IPS-15b (cell line): ENCODE measurements at regions not wholly inside any gene's neighbourhood (a gene's known extent, or its start where the extent isn't known, plus 50 kb on each side); places are given as distances from the start of the nearest gene placed in this dataset.

Experiments used
- H3K27me3 ChIP-seq: one replicate; pipeline ENCODE4 v1.6.1; 2013; ENCODE audit warnings: low read length; ENCODE audit not compliant: control insufficient read depth, insufficient read depth
- H3K36me3 ChIP-seq: one replicate; pipeline ENCODE4 v1.6.1; 2013; ENCODE audit warnings: low read length; ENCODE audit not compliant: control insufficient read depth, insufficient read depth
- H3K4me1 ChIP-seq: one replicate; pipeline ENCODE4 v1.6.1; 2013; ENCODE audit warnings: mild to moderate bottlenecking, low read length; ENCODE audit not compliant: control insufficient read depth, insufficient read depth
- H3K4me3 ChIP-seq: one replicate; pipeline ENCODE4 v1.5.1; 2013; ENCODE audit warnings: low read depth, low read length
- H3K9ac ChIP-seq: one replicate; pipeline ENCODE4 v1.6.1; 2013; ENCODE audit warnings: low read depth, mild to moderate bottlenecking, low read length
- H3K9me3 ChIP-seq: one replicate; pipeline ENCODE4 v1.6.1; 2013; ENCODE audit warnings: mild to moderate bottlenecking, low read length; ENCODE audit not compliant: control insufficient read depth, insufficient read depth

GRCh38 chr6:137365707-137366437, 128.3 kb downstream of the OLIG3 start:
- H3K4me3 ChIP-seq, result no peak overlapping the region
- H3K9ac ChIP-seq, result no peak overlapping the region
- H3K4me1 ChIP-seq, result peaks cover 19% of the 10 kb centered on the region
- H3K9me3 ChIP-seq, result no peaks in the 10 kb centered on the region
- H3K27me3 ChIP-seq, result no peaks in the 10 kb centered on the region
- H3K36me3 ChIP-seq, result no peaks in the 10 kb centered on the region

GRCh38 chr6:137363805-137364138, 130.4 kb downstream of the OLIG3 start:
- no peaks in the 10 kb centered on the region for H3K27me3 ChIP-seq
- H3K4me3 ChIP-seq, result no peak overlapping the region
- no peaks in the 10 kb centered on the region for H3K9me3 ChIP-seq
- H3K4me1 ChIP-seq, result peaks cover 8% of the 10 kb centered on the region
- no peaks in the 10 kb centered on the region for H3K36me3 ChIP-seq
- H3K9ac ChIP-seq, result no peak overlapping the region

GRCh38 chr6:137362878-137363804, 131.1 kb downstream of the OLIG3 start:
- H3K4me3 ChIP-seq, result no peak overlapping the region

GRCh38 chr6:137361701-137362100, 132.5 kb downstream of the OLIG3 start:
- H3K27me3 ChIP-seq, result no peaks in the 10 kb centered on the region
- no peaks in the 10 kb centered on the region for H3K36me3 ChIP-seq
- H3K9ac ChIP-seq, result no peak overlapping the region
- H3K4me1 ChIP-seq, result peaks cover 8% of the 10 kb centered on the region
- H3K4me3 ChIP-seq, result no peak overlapping the region
- H3K9me3 ChIP-seq, result no peaks in the 10 kb centered on the region

More at GRCh38 chr6:137362878-137363804, 131.1 kb downstream of the OLIG3 start:
- H3K9me3 ChIP-seq, result no peaks in the 10 kb centered on the region
- peaks cover 8% of the 10 kb centered on the region for H3K4me1 ChIP-seq
- H3K9ac ChIP-seq, result no peak overlapping the region
- no peaks in the 10 kb centered on the region for H3K36me3 ChIP-seq
- H3K27me3 ChIP-seq, result no peaks in the 10 kb centered on the region

- no peaks in the 10 kb centered on the region for H3K36me3 ChIP-seq
- no peaks in the 10 kb centered on the region for H3K9me3 ChIP-seq
- H3K4me1 ChIP-seq, result no peaks in the 10 kb centered on the region
- H3K27me3 ChIP-seq, result no peaks in the 10 kb centered on the region
- no peak overlapping the region for H3K4me3 ChIP-seq
- no peak overlapping the region for H3K9ac ChIP-seq
Measured at GRCh38 chr6:137358273-137358672, 135.9 kb downstream of the OLIG3 start.

- no peaks in the 10 kb centered on the region for H3K4me1 ChIP-seq
- H3K9me3 ChIP-seq, result no peaks in the 10 kb centered on the region
- no peak overlapping the region for H3K4me3 ChIP-seq
- no peaks in the 10 kb centered on the region for H3K27me3 ChIP-seq
- H3K36me3 ChIP-seq, result no peaks in the 10 kb centered on the region
- no peak overlapping the region for H3K9ac ChIP-seq
Measured at GRCh38 chr6:137357948-137358266, 136.3 kb downstream of the OLIG3 start.

GRCh38 chr6:137357263-137357947, 136.8 kb downstream of the OLIG3 start:
- H3K4me1 ChIP-seq, result no peaks in the 10 kb centered on the region
- H3K36me3 ChIP-seq, result no peaks in the 10 kb centered on the region

GRCh38 chr6:137353842-137354397, 134.7 kb upstream of the IFNGR1 start:
- H3K27me3 ChIP-seq, result peaks cover 2% of the 10 kb centered on the region

More at GRCh38 chr6:137357263-137357947, 136.8 kb downstream of the OLIG3 start:
- no peaks in the 10 kb centered on the region for H3K27me3 ChIP-seq
- H3K9me3 ChIP-seq, result no peaks in the 10 kb centered on the region
- H3K9ac ChIP-seq, result no peak overlapping the region
- no peak overlapping the region for H3K4me3 ChIP-seq

GRCh38 chr6:137353346-137353745, 134.2 kb upstream of the IFNGR1 start:
- Histone ChIP-seq H3K9ac (no peak overlapping the region), H3K4me1 (no peaks in the 10 kb centered on the region), H3K36me3 (no peaks in the 10 kb centered on the region), H3K27me3 (peaks cover 2% of the 10 kb centered on the region), H3K9me3 (no peaks in the 10 kb centered on the region), H3K4me3 (no peak overlapping the region)

More at GRCh38 chr6:137353842-137354397, 134.7 kb upstream of the IFNGR1 start:
- H3K36me3 ChIP-seq, result no peaks in the 10 kb centered on the region
- no peak overlapping the region for H3K9ac ChIP-seq
- H3K9me3 ChIP-seq, result no peaks in the 10 kb centered on the region
- H3K4me3 ChIP-seq, result no peak overlapping the region
- H3K4me1 ChIP-seq, result no peaks in the 10 kb centered on the region

- no peaks in the 10 kb centered on the region for H3K36me3 ChIP-seq
- H3K27me3 ChIP-seq, result peaks cover 2% of the 10 kb centered on the region
- H3K9ac ChIP-seq, result no peak overlapping the region
- no peaks in the 10 kb centered on the region for H3K9me3 ChIP-seq
- no peaks in the 10 kb centered on the region for H3K4me1 ChIP-seq
- no peak overlapping the region for H3K4me3 ChIP-seq
Measured at GRCh38 chr6:137352859-137353258, 133.7 kb upstream of the IFNGR1 start.

GRCh38 chr6:137351890-137352289, 132.7 kb upstream of the IFNGR1 start:
- peaks cover 2% of the 10 kb centered on the region for H3K27me3 ChIP-seq
- H3K9ac ChIP-seq, result no peak overlapping the region
- no peaks in the 10 kb centered on the region for H3K4me1 ChIP-seq
- H3K9me3 ChIP-seq, result no peaks in the 10 kb centered on the region
- no peaks in the 10 kb centered on the region for H3K36me3 ChIP-seq
- H3K4me3 ChIP-seq, result no peak overlapping the region
